Natural killer cell (primary cell): ENCODE measurements at regions not wholly inside any gene's neighbourhood (a gene's known extent, or its start where the extent isn't known, plus 50 kb on each side); places are given as distances from the start of the nearest gene placed in this dataset.

ENCODE experiments used
- ATAC-seq, 3 donors: fragments of 150-1000 bp in 2 of 3; fragments of 200-7000 bp in 1 of 3; cut with Tn5 transposase; 1 replicate in 1 of 3; 2 replicates in 2 of 3; pipeline ENCODE4 v1.10.0; 2021; ENCODE audit warnings: mild to moderate bottlenecking in 2 of 3, moderate library complexity in 2 of 3
- DNase-seq, 2 donors: peaks; one replicate each; pipeline versions ENCODE4 v3.0.0 to v3.0.0-alpha.2; 2013 to 2021; ENCODE audit warnings: mixed read lengths in 1 of 2
- H3K27ac ChIP-seq: one replicate; pipeline ENCODE4 v1.5.1; 2013; ENCODE audit warnings: mild to moderate bottlenecking, low read length
- H3K27me3 ChIP-seq: one replicate; pipeline ENCODE4 v1.6.1; 2013; ENCODE audit warnings: low read length; ENCODE audit not compliant: control insufficient read depth, insufficient read depth
- H3K36me3 ChIP-seq: one replicate; pipeline ENCODE4 v1.6.1; 2013; ENCODE audit warnings: low read length; ENCODE audit not compliant: control insufficient read depth, insufficient read depth
- H3K4me1 ChIP-seq: one replicate; pipeline ENCODE4 v1.6.1; 2013; ENCODE audit warnings: low read length; ENCODE audit not compliant: control insufficient read depth, insufficient read depth
- H3K4me3 ChIP-seq: one replicate; pipeline ENCODE4 v1.5.1; 2013; ENCODE audit warnings: low read length
- H3K9me3 ChIP-seq: one replicate; pipeline ENCODE4 v1.6.1; 2013; ENCODE audit warnings: low read length; ENCODE audit not compliant: control insufficient read depth, insufficient read depth
- H3K27ac Mint-ChIP-seq, 2 donors: one replicate each; pipeline ENCODE4 v1.8.0; 2022; ENCODE audit warnings: mild to moderate bottlenecking in 2 of 2, mixed read lengths in 2 of 2, moderate library complexity in 1 of 2
- H3K27me3 Mint-ChIP-seq, 2 donors: one replicate each; pipeline ENCODE4 v1.8.0; 2022; ENCODE audit warnings: low read depth in 2 of 2, mixed read lengths in 2 of 2
- H3K36me3 Mint-ChIP-seq: one replicate; pipeline ENCODE4 v1.8.0; 2022; ENCODE audit warnings: mixed read lengths
- H3K4me1 Mint-ChIP-seq, 2 donors: one replicate each; pipeline ENCODE4 v1.8.0; 2022; ENCODE audit warnings: mixed read lengths in 2 of 2
- H3K4me3 Mint-ChIP-seq: one replicate; pipeline ENCODE4 v1.8.0; 2022; ENCODE audit warnings: mild to moderate bottlenecking, moderate library complexity, mixed read lengths
- H3K9me3 Mint-ChIP-seq, 2 donors: one replicate each; pipeline ENCODE4 v1.8.0; 2022; ENCODE audit warnings: mixed read lengths in 2 of 2
- CTCF ChIP-seq: fragments of 200-600 bp; IDR thresholded peaks from one replicate; pipeline ENCODE4 v1.8.0; 2022; ENCODE audit warnings: antibody characterized with exemption
- WGBS: methylation state at CpG from one replicate; pipeline ENCODE4 v1.1.7; 2013; ENCODE audit warnings: missing lambda C conversion rate; ENCODE audit not compliant: insufficient coverage; 5-methylcytosine and 5-hydroxymethylcytosine counted together
- intact Hi-C: fragments of 100-400 bp; cut with micrococcal nuclease; formaldehyde crosslinking; loops from one replicate; pipeline ENCODE4 v1.14.2; 2022

GRCh38 chr11:104366321-104366734, 202.4 kb upstream of the PDGFD start:
- ATAC-seq: no peak
- Mint-ChIP-seq H3K4me1 (no peaks in the 10 kb centered on the region), H3K27ac (no peak overlapping the region), H3K9me3 (peaks cover 3% of the 10 kb centered on the region in 2 donors), H3K27me3 (peaks cover 2 to 26% of the 10 kb centered on the region in 2 donors), H3K4me3 (no peak overlapping the region), H3K36me3 (no peaks in the 10 kb centered on the region)
- H3K4me3 ChIP-seq: no peak overlapping the region
- TF ChIP-seq CTCF: no peak
- no peak for DNase-seq
- WGBS: 95% methylated on average over 33 of the region's 33 CpGs
- H3K4me1 ChIP-seq: no peaks in the 10 kb centered on the region
- H3K36me3 ChIP-seq: no peaks in the 10 kb centered on the region
- no peaks in the 10 kb centered on the region for H3K27me3 ChIP-seq
- no peak overlapping the region for H3K27ac ChIP-seq
- peaks cover 3% of the 10 kb centered on the region for H3K9me3 ChIP-seq
- intact Hi-C loops: no loop called here

GRCh38 chr11:104365676-104366075, 201.7 kb upstream of the PDGFD start:
- Histone ChIP-seq H3K27me3 (no peaks in the 10 kb centered on the region), H3K4me1 (no peaks in the 10 kb centered on the region), H3K27ac (no peak overlapping the region), H3K36me3 (no peaks in the 10 kb centered on the region), H3K9me3 (peaks cover 3% of the 10 kb centered on the region), H3K4me3 (no peak overlapping the region)
- H3K36me3 Mint-ChIP-seq: no peaks in the 10 kb centered on the region
- H3K4me3 Mint-ChIP-seq: no peak overlapping the region
- TF ChIP-seq CTCF: no peak
- H3K4me1 Mint-ChIP-seq: no peaks in the 10 kb centered on the region
- no peak for DNase-seq
- 91% methylated on average over 6 of the region's 6 CpGs for WGBS
- intact Hi-C loops: no loop called here
- no peak overlapping the region for H3K27ac Mint-ChIP-seq
- no peak for ATAC-seq
- peaks cover 3% of the 10 kb centered on the region in 2 donors for H3K9me3 Mint-ChIP-seq
- peaks cover 5 to 29% of the 10 kb centered on the region in 2 donors for H3K27me3 Mint-ChIP-seq

- peaks cover 5 to 29% of the 10 kb centered on the region in 2 donors for H3K27me3 Mint-ChIP-seq
- TF ChIP-seq CTCF: no peak
- ATAC-seq: no peak
Observed at GRCh38 chr11:104361975-104362374, 198.0 kb upstream of the PDGFD start.

GRCh38 chr11:104352036-104352435, 188.1 kb upstream of the PDGFD start:
- TF ChIP-seq CTCF: no peak
- Histone ChIP-seq H3K4me3 (no peak overlapping the region), H3K36me3 (no peaks in the 10 kb centered on the region), H3K9me3 (no peaks in the 10 kb centered on the region), H3K4me1 (no peaks in the 10 kb centered on the region), H3K27me3 (no peaks in the 10 kb centered on the region), H3K27ac (no peak overlapping the region)
- intact Hi-C loops: no loop called here
- Mint-ChIP-seq H3K9me3 (peaks cover 7 to 9% of the 10 kb centered on the region in 2 donors), H3K27me3 (no peaks in the 10 kb centered on the region), H3K27ac (no peak overlapping the region), H3K4me3 (no peak overlapping the region), H3K36me3 (peaks cover 7% of the 10 kb centered on the region), H3K4me1 (no peaks in the 10 kb centered on the region)
- DNase-seq: no peak
- WGBS: 95% methylated on average over 3 of the region's 4 CpGs
- no peak for ATAC-seq

More at GRCh38 chr11:104361975-104362374, 198.0 kb upstream of the PDGFD start:
- Mint-ChIP-seq H3K36me3 (no peaks in the 10 kb centered on the region), H3K4me3 (no peak overlapping the region), H3K4me1 (no peaks in the 10 kb centered on the region), H3K9me3 (peaks cover 0 to 2% of the 10 kb centered on the region in 2 donors), H3K27ac (no peak overlapping the region)
- no peaks in the 10 kb centered on the region for H3K36me3 ChIP-seq
- H3K27me3 ChIP-seq: no peaks in the 10 kb centered on the region
- intact Hi-C loops: no loop called here
- no peaks in the 10 kb centered on the region for H3K4me1 ChIP-seq
- no peak overlapping the region for H3K4me3 ChIP-seq
- 89% methylated on average over 1 of the region's 1 CpG for WGBS
- peaks cover 3% of the 10 kb centered on the region for H3K9me3 ChIP-seq
- no peak for DNase-seq
- no peak overlapping the region for H3K27ac ChIP-seq
